Mesodermal cell (in vitro differentiated cells): ENCODE measurements at regions not wholly inside any gene's neighbourhood (a gene's known extent, or its start where the extent isn't known, plus 50 kb on each side); places are given as distances from the start of the nearest gene placed in this dataset.
A peak's percentile ranks its signal among the peaks of the same experiment; 100 is the strongest.

Experiments
- H3K27ac ChIP-seq: 2 replicates; pipeline ENCODE4 v1.7.0; 2013; ENCODE audit warnings: mild to moderate bottlenecking, low read depth, low read length, moderate library complexity; ENCODE audit not compliant: severe bottlenecking
- H3K36me3 ChIP-seq: 2 replicates; pipeline ENCODE4 v1.7.1; 2013; ENCODE audit warnings: mild to moderate bottlenecking, low read length, moderate library complexity; ENCODE audit not compliant: control insufficient read depth, insufficient read depth
- H3K4me1 ChIP-seq: one replicate; pipeline ENCODE4 v1.7.1; 2013; ENCODE audit warnings: mild to moderate bottlenecking, low read length; ENCODE audit not compliant: insufficient read depth, control insufficient read depth, poor library complexity, severe bottlenecking
- H3K4me3 ChIP-seq: 2 replicates; pipeline ENCODE4 v1.7.0; 2013; ENCODE audit warnings: low read length, control low read depth, mild to moderate bottlenecking; ENCODE audit not compliant: insufficient read depth, poor library complexity, severe bottlenecking; ENCODE audit errors: extremely low read depth
- H3K9me3 ChIP-seq: 2 replicates; pipeline ENCODE4 v1.7.1; 2013; ENCODE audit warnings: mild to moderate bottlenecking, low read length, moderate library complexity; ENCODE audit not compliant: control insufficient read depth
- WGBS, 2 experiments: methylation state at CpG; one replicate each; pipeline ENCODE4 v1.1.5; 2013; ENCODE audit warnings: missing lambda C conversion rate in 2 of 2; ENCODE audit not compliant: insufficient coverage in 2 of 2; 5-methylcytosine and 5-hydroxymethylcytosine counted together

GRCh38 chr13:73832128-73832588 lies 302.0 kb downstream of the KLF12 start:
- no peaks in the 10 kb centered on the region for H3K9me3 ChIP-seq
- H3K4me1 ChIP-seq, result no peaks in the 10 kb centered on the region
- no peak overlapping the region for H3K4me3 ChIP-seq
- no peaks in the 10 kb centered on the region for H3K36me3 ChIP-seq
- 66 to 73% methylated on average over 3 to 4 of the region's 4 CpGs for WGBS, 2 experiments
- peak overlapping the region; percentile 7 for H3K27ac ChIP-seq

- H3K36me3 ChIP-seq, result no peaks in the 10 kb centered on the region
- no peaks in the 10 kb centered on the region for H3K4me1 ChIP-seq
- H3K9me3 ChIP-seq, result no peaks in the 10 kb centered on the region
- WGBS, 2 experiments, result no CpG with 5 or more reads among the region's 1 CpG
- H3K4me3 ChIP-seq, result no peak overlapping the region
- H3K27ac ChIP-seq, result no peak overlapping the region
Observed at GRCh38 chr13:73829416-73829815, 304.8 kb downstream of the KLF12 start.

- Histone ChIP-seq H3K4me1 (no peaks in the 10 kb centered on the region), H3K9me3 (no peaks in the 10 kb centered on the region), H3K4me3 (no peak overlapping the region), H3K27ac (no peak overlapping the region), H3K36me3 (no peaks in the 10 kb centered on the region)
- 85 to 88% methylated on average over 3 to 4 of the region's 4 CpGs for whole genome bisulfite sequencing, 2 experiments
Observed at GRCh38 chr13:73828811-73829210, 305.4 kb downstream of the KLF12 start.

GRCh38 chr13:73827434-73827833 lies 306.8 kb downstream of the KLF12 start:
- Histone ChIP-seq H3K4me1 (no peaks in the 10 kb centered on the region), H3K4me3 (no peak overlapping the region), H3K27ac (no peak overlapping the region), H3K36me3 (no peaks in the 10 kb centered on the region), H3K9me3 (no peaks in the 10 kb centered on the region)
- WGBS, 2 experiments, result 88 to 94% methylated on average over 3 of the region's 3 CpGs

GRCh38 chr13:73825143-73825542 lies 309.1 kb downstream of the KLF12 start:
- WGBS, 2 experiments, result 100% methylated on average over 1 of the region's 3 CpGs; no CpG with 5 or more reads in 1 of the 2 experiments
- H3K27ac ChIP-seq, result no peak overlapping the region
- H3K4me3 ChIP-seq, result no peak overlapping the region
- H3K4me1 ChIP-seq, result no peaks in the 10 kb centered on the region
- H3K36me3 ChIP-seq, result no peaks in the 10 kb centered on the region
- H3K9me3 ChIP-seq, result no peaks in the 10 kb centered on the region

GRCh38 chr13:73822668-73823592 lies 311.3 kb downstream of the KLF12 start:
- Histone ChIP-seq H3K4me1 (no peaks in the 10 kb centered on the region), H3K36me3 (no peaks in the 10 kb centered on the region), H3K9me3 (no peaks in the 10 kb centered on the region), H3K4me3 (no peak overlapping the region), H3K27ac (no peak overlapping the region)
- 100% methylated on average over 1 of the region's 6 CpGs; no CpG with 5 or more reads in 1 of the 2 experiments for WGBS, 2 experiments

GRCh38 chr13:73820688-73821087 lies 313.5 kb downstream of the KLF12 start:
- WGBS, 2 experiments, result 100% methylated on average over 1 of the region's 2 CpGs; no CpG with 5 or more reads in 1 of the 2 experiments
- H3K36me3 ChIP-seq, result no peaks in the 10 kb centered on the region

GRCh38 chr13:73820285-73820684 lies 313.9 kb downstream of the KLF12 start:
- H3K9me3 ChIP-seq, result no peaks in the 10 kb centered on the region
- 92 to 100% methylated on average over 1 to 2 of the region's 3 CpGs for WGBS, 2 experiments

More at GRCh38 chr13:73820688-73821087, 313.5 kb downstream of the KLF12 start:
- H3K4me3 ChIP-seq, result no peak overlapping the region
- no peaks in the 10 kb centered on the region for H3K4me1 ChIP-seq
- no peak overlapping the region for H3K27ac ChIP-seq
- no peaks in the 10 kb centered on the region for H3K9me3 ChIP-seq

GRCh38 chr13:73819711-73820110 lies 314.5 kb downstream of the KLF12 start:
- Histone ChIP-seq H3K36me3 (no peaks in the 10 kb centered on the region), H3K9me3 (no peaks in the 10 kb centered on the region), H3K27ac (no peak overlapping the region), H3K4me1 (no peaks in the 10 kb centered on the region), H3K4me3 (no peak overlapping the region)

More at GRCh38 chr13:73820285-73820684, 313.9 kb downstream of the KLF12 start:
- H3K36me3 ChIP-seq, result no peaks in the 10 kb centered on the region
- H3K4me3 ChIP-seq, result no peak overlapping the region
- H3K27ac ChIP-seq, result no peak overlapping the region
- no peaks in the 10 kb centered on the region for H3K4me1 ChIP-seq

- Histone ChIP-seq H3K4me1 (no peaks in the 10 kb centered on the region), H3K27ac (no peak overlapping the region), H3K9me3 (no peaks in the 10 kb centered on the region), H3K36me3 (no peaks in the 10 kb centered on the region), H3K4me3 (no peak overlapping the region)
- WGBS, 2 experiments, result 100% methylated on average over 2 of the region's 2 CpGs
Observed at GRCh38 chr13:73816702-73817101, 317.5 kb downstream of the KLF12 start.

- no peaks in the 10 kb centered on the region for H3K36me3 ChIP-seq
Observed at GRCh38 chr13:73815796-73816195, 318.4 kb downstream of the KLF12 start.

More at GRCh38 chr13:73815796-73816195, 318.4 kb downstream of the KLF12 start:
- no peaks in the 10 kb centered on the region for H3K4me1 ChIP-seq
- no peak overlapping the region for H3K27ac ChIP-seq
- H3K4me3 ChIP-seq, result no peak overlapping the region
- H3K9me3 ChIP-seq, result no peaks in the 10 kb centered on the region
